ENCODE measurements at regions not wholly inside any gene's neighbourhood (a gene's known extent, or its start where the extent isn't known, plus 50 kb on each side); places are given as distances from the start of the nearest gene placed in this dataset.
"Not testable (repeated sequence)": the region's sequence is repeated elsewhere in the genome, so short reads cannot be mapped to it uniquely, and the experiment has no call there.

GRCh38 chr2:88857274-88857741 lies 165.8 kb downstream of the RPIA start:
- FAIRE-seq = peak; percentile 94

GRCh38 chr2:88857951-88858411 lies 166.5 kb downstream of the RPIA start:
- no peak for DNase-seq (ENCODE audit: insufficient read length, low spot score)
- peak; percentile 84 for FAIRE-seq

More at GRCh38 chr2:88857274-88857741, 165.8 kb downstream of the RPIA start:
- DNase-seq (ENCODE audit: insufficient read length, low spot score) = no peak

DNA sequence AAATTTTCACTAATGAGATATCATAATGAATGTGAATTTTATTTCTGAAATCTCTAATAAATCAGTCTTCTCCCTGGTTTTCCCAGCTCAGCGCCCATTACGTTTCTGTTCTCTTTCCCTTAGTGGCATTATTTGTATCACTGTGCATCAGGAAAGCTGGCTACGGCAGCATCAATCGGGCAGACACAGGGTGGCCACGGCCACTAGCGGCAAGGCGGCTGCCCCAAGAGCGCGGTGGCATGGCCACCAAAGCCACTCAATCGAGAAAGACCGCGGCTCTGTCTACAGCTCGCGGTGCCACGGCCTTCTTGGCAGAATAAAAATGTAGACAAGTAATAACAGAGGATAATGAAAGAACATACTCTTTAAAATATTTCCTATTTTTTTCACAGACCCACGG lies 168.0 kb downstream of the RPIA start:
- peak; percentile 84 for FAIRE-seq

DNA sequence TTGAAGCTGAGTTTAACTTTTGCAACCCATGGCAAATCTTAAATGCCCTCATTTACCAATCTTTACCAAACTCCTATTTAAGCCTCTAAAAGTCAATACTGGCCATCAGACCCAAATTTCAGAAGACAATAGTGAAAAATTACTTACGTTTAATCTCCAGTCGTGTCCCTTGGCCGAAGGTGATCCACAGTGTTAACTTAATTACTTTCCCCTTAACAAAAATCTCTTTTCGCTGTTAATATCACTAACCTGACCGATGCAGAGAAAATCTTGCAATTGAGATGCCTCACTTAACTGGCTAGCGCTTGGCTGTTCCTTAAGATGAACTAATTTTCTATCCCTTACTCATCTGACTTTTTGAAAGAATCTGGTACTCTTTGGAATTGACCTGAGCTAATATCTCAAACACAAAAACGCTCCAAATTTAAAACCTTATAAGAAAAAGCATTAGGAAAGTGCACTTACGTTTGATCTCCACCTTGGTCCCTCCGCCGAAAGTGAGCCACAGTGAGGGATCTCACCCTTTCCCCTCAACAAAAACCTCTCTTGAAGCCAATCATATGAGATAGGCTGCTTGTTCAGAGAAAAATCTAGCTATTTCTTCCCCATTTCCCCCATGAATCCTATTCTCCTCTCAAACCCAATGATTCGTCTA lies 169.1 kb downstream of the RPIA start:
- DNase-seq (ENCODE audit: insufficient read length, low spot score) (no peak), FAIRE-seq (no peak)

More for the DNA sequence above, 168.0 kb downstream of the RPIA start:
- no peak for DNase-seq (ENCODE audit: insufficient read length, low spot score)

DNA sequence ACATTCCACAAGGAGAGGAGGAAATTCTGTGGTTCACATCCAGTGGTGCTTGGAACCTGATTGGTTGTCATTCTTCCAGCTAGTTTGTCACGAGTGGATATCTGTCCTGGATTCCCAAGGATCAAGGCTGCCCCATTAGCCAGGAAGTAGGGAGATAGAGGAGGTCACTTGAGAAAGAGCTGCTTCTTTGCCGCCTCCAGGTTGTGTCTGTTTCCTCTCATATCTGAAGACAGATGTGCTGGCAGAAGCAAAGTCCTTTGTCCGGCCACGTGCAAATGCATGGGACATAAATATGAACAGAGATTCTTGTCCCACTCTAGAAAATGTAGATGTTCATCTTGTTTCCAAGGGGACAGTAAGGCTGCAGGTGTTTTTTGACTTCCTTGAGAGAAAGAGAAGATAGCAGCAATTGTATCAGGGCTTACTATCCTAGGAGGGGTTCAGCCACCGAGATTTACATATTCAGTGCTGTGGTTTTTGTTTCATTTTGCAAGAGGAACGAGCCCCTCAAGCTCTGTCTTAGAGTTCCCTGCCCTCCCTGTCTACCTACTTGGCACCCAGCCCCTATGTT lies 174.4 kb downstream of the RPIA start:
- DNase-seq (ENCODE audit: insufficient read length, low spot score) (no peak), FAIRE-seq (no peak)

- DNase-seq (ENCODE audit: insufficient read length, low spot score) (no peak), FAIRE-seq (peak; percentile 37)
These were observed 175.3 kb downstream of the RPIA start for GRCh38 chr2:88866756-88867155.

DNA sequence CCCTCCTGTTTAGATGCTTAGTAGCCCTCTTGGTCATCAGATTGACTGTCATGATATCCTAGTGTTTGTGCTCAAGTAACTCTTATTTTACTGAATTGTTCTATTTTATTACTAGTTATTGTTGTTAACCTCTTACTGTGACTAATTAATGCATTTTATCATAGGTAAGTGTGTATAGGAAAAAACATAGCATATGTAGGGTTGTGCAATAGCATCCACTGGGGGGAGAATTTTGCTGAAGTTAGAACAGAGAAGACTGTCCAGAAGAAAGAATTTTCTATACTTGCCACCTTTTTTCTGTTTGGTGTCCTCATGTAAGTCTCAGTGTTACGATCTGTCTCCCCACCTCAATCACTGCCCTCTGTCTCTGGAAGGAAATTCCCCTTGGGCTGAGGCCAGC lies 177.4 kb downstream of the RPIA start:
- no peak for DNase-seq (ENCODE audit: insufficient read length, low spot score)
- FAIRE-seq = no peak

- DNase-seq (ENCODE audit: insufficient read length, low spot score) (no peak), FAIRE-seq (no peak)
These were observed 178.9 kb downstream of the RPIA start for GRCh38 chr2:88870267-88870839.

- no peak for FAIRE-seq
- no peak for DNase-seq (ENCODE audit: insufficient read length, low spot score)
These were observed 179.9 kb downstream of the RPIA start for GRCh38 chr2:88871336-88871735.

- FAIRE-seq (no peak), DNase-seq (ENCODE audit: insufficient read length, low spot score) (no peak)
These were observed 182.1 kb downstream of the RPIA start for GRCh38 chr2:88873620-88874019.

DNA sequence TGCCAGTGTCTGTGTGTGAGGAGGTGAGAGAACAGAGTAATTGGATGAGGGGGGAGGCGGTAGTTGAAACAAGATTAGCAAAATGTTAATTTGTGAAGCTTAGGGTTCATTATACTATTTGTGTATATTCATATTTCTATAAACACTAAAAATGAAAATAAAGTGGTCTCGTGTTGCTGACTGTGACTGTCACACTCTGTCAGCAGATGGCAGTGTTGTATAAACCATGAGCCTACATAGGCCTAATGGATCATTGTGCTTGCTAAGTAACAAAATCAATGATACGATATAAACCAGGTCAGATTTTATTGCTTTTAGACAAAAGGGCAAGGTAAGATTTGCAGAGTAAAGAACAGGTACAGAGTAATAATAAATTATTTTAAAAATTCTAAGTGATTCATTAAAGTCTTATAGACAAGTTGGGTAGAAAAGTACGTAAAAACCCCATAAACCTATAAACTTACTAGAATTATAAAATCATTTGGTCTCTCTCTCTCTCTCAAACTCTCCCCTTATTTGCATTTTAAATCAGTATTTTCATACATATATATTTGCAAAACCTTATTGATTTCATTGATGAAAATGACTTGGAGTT lies 182.7 kb downstream of the RPIA start:
- FAIRE-seq (no peak), DNase-seq (ENCODE audit: insufficient read length, low spot score) (no peak)

DNA sequence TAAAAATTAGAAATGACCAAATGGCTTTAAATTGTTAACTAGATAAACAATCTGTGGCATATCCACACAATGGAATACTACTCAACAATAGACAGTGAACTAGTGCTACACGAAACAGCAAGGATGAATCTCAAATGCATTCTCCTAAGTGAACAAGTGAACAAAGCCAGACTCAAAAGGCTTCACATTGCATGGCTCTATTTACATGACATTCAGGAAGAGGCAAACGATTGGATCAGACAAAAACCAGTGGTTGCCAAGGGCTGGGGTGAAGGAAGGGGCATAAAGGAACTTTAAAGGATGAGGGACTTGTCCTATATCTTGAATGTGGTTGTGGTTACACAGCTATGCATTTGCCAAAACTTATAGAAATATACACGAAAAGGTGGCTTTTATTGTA lies 184.3 kb downstream of the RPIA start:
- no peak for DNase-seq (ENCODE audit: insufficient read length, low spot score)
- no peak for FAIRE-seq

- no peak for DNase-seq (ENCODE audit: insufficient read length, low spot score)
- peak; percentile 35 for FAIRE-seq
These were observed 189.0 kb downstream of the RPIA start for GRCh38 chr2:88880441-88880953.

- DNase-seq (ENCODE audit: insufficient read length, low spot score) (no peak), FAIRE-seq (no peak)
These were observed 193.8 kb downstream of the RPIA start for GRCh38 chr2:88885275-88885674.

- FAIRE-seq (peak; percentile 28), DNase-seq (ENCODE audit: insufficient read length, low spot score) (no peak)
These were observed 194.4 kb downstream of the RPIA start for GRCh38 chr2:88885679-88886416.

DNA sequence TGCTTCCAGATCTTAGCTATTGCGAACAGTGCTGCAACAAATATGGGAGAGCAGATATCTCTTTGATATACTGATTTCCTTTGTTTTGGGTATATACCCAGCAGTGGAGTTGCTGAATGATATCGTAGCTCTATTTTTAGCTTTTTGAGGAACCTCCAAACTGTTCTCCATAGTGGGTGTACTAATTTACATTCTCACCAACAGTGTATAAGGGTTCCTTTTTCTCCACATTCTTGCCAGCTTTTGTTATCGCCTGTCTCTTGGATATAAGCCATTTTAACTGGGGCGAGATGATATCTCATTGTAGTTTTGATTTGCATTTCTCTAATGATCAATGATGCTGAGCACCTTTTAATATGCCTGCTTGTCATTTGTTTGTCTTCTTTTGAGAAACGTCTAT lies 196.0 kb downstream of the RPIA start:
- FAIRE-seq; DNase-seq (ENCODE audit: insufficient read length, low spot score): not testable (repeated sequence)

DNA sequence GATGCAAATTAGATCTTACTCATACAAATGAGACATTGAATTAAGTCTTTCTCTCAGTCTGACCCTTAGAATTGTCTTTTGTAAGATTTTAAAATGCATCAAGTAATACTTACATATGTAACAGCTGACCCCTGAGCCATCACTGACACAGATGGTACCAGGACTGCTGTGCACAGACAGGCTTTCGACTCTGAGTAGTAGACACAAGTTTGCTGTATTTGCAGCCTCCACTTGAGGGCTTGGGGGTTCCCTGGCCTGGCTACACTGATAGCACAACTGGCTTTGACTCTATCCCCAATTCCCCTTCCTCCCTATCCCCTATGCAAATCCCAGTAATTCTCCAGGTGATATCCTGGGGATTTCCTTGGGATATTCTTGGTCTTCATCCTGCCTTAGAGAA lies 200.7 kb downstream of the RPIA start:
- FAIRE-seq (no peak), DNase-seq (ENCODE audit: insufficient read length, low spot score) (no peak)

- no peak for DNase-seq (ENCODE audit: insufficient read length, low spot score)
- no peak for FAIRE-seq
These were observed 201.3 kb downstream of the RPIA start for GRCh38 chr2:88892788-88893187.

- FAIRE-seq (no peak), DNase-seq (ENCODE audit: insufficient read length, low spot score) (no peak)
These were observed 205.5 kb downstream of the RPIA start for GRCh38 chr2:88896971-88897370.

DNA sequence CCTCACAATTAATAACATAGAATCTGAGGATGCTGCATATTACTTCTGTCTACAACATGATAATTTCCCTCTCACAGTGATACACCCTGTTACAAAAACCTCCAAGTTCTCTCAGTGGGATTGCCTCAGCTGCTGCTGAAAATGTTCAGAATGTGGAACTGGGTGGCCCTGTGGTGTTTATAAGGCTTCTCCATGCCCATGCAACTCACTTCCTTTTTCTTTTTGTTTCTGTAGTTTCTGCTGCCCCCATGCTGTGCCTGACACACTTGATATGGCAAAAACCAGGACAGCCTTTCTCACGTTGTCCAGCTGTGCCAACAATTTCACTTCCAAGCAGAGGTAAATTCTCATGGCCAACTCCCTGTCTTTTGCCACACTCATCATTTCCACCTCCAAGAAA lies 206.2 kb downstream of the RPIA start:
- FAIRE-seq (no peak), DNase-seq (ENCODE audit: insufficient read length, low spot score) (no peak)

Data from GM19239 (cell line).